ENCODE measurements at regions not wholly inside any gene's neighbourhood (a gene's known extent, or its start where the extent isn't known, plus 50 kb on each side); places are given as distances from the start of the nearest gene placed in this dataset.
A peak's percentile ranks its signal among the peaks of the same experiment; 100 is the strongest.

DNA sequence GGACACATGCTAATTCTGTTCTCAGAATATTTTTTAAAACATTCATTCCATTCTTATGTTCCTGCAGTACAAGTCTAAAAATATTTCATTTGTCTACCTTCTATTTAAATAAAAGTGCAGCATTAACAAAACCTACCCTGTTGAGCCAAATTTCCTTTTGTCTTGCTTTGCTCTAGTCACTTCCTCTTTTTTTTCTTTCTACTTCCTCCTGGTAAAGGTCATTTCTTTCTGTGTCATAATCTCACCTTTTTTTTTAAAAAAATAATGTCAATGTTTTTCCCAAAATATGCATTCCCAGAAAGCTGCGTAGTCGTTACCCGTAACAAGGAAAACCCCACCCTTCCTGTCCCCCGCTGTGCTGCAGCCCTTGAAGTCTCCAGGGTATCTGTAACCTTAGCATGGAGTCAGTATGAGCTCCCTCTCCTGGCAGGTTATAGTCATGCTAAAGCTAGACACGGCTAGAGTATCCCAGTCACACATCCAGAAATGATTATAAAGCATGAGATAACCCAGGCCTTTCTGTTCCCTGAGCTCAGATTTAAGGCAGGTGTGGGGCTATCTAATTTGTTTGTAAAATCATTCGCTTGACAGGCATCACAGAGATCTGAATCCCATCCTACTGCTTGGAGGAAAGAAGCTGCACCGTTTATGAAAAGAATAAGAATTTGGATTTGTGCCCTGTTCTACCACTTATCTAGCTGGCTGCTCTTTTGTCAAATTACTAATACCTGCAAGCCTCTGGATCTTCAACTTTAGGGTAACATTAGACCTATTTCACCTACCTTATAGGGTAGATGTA, 51.1 kb upstream of the EED start:
- peak; percentile 91 for DNase-seq (ENCODE audit: low spot score)

DNA sequence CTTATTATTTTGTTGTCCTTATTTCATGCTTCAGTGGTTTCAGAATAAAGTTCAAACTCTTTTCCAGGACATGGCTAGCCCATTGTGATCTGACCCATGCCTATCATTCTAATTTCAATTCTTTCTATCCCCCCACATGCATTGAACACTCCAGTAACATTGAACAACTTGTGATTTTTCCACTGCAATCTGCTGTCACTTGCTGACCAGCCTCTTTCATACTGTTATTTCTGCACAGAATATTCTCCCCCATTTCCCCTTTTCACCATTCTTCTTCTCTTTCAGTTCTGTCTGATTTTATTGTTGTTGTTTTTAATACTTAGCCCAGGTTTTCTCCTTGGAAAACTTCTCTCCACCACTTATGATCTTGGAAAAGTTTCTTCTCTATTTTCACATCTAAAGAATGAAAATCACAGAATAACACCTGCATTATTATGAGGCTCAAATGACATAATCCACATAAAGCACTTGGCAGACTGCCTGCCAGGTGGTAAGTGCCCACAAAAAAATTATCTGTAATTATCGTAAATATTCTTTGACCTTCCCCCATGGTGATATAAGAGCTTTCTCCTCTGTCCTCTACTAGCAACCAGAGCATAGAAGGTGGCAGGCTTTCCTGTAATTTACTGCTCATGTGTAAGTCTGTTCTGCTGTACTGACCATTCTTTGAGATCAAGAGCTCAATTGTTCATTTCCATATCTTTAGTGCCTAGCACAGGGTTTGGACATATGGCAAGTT, 51.9 kb upstream of the EED start:
- DNase-seq (ENCODE audit: low spot score) = peak; percentile 57

DNA sequence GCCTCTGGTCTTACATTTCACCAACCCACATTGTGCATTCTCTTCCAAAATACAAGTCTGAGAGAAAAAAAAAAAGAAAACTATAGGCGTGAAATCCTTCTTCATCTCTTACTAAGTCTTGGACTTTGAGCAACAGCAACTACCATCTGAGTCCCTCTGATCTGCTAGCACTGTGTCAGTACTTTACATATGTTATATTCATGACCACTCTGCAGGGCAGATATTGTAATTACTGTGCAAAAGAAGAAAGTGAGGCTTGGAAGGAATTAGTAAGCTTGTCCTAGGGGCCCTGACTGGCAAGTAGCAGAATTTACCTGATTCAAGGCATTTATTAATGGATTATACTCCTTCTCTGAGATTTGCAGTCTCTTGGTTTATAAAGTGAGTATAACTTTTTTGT, 52.7 kb upstream of the EED start:
- no peak for DNase-seq (ENCODE audit: low spot score)

DNA sequence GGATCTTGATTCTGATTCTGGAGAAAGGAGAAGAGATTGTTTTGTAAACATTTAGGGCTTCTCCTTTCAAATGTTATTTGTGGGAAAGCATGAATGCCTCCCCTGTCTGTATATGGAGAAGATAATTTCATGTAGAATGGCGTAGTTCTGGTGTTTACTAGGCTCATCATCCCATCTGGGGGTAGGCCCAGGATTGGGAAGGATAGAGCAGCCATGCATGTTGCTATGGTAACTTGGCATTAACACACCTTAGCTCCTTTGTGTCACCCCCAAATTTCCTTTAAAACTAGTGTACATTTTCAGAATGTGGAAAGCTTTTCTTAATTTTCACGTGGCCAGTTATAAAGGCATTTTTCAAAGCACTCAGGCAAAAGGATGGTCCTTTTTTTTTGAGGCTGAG, 57.5 kb upstream of the EED start:
- no peak for DNase-seq (ENCODE audit: low spot score)

DNA sequence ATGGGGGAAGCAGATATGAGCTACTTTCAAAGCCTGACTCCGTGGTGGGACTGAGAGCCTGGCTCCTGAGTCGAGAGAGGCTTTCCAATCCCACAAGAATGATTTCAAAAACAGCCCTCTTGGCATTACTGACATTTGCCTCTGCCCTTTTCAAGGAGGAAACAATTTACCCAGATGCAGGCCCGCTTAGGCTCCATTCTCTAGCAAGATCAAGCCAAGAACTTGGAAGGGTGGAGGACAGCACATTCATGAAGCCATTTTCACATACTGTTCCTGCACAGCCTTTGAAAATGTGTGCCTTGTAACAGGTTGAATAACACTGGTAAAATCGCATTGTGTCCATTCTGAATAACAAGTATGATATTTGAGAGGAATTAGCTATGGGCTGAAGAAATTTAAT, 58.2 kb upstream of the EED start:
- DNase-seq (ENCODE audit: low spot score) = no peak

DNA sequence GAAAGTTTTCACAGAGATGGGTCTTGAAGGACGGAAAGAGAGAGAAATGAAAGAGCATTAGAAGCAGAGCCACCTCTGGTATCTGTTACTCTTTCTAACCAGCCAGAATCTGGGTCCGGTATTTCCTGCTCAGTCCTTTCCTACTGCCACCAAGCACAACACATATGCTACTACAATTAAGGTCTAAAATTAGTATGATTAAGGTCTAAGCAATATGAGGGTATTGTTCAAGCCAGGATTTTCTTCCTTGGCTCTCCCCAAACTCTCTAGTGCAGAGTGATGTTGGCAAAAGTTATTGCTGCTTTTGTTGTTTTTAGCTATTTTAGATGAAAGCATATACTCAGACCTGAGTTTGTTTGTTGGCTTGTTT, 59.2 kb upstream of the EED start:
- DNase-seq (ENCODE audit: low spot score) = no peak

DNA sequence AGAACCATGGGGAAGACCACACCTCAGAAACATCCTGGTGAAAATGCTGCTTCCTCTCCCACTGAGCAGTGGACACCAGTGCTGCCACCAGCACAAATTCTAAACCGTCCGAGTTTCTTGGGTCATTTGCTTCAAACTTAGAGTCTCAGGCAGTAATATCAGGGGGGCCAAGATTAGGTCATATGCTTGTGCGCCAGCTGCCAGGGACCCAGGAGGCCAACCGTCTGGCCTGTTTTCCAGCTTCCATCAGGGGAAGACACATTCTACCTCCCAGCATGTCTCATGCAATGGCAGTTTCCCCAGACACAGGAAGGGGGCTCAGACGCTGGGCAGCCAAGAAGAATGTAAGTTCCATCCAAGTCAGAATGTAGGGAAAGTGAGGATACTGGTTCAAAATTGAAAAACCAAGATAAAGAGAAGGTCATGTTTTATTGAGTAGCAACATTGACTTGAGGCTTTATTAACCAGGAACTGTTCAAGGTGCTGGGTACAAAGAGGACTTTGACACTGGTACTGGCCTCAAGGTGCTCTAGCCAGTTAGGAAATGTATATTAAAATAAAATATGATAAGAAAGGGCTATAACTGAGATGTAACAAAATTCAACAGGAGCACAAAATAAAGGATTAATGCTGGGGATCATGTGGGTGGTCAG, 59.7 kb upstream of the EED start:
- DNase-seq (ENCODE audit: low spot score) = no peak

GRCh38 chr11:86183694-86184093, 60.9 kb upstream of the EED start:
- no peak for DNase-seq (ENCODE audit: low spot score)

DNA sequence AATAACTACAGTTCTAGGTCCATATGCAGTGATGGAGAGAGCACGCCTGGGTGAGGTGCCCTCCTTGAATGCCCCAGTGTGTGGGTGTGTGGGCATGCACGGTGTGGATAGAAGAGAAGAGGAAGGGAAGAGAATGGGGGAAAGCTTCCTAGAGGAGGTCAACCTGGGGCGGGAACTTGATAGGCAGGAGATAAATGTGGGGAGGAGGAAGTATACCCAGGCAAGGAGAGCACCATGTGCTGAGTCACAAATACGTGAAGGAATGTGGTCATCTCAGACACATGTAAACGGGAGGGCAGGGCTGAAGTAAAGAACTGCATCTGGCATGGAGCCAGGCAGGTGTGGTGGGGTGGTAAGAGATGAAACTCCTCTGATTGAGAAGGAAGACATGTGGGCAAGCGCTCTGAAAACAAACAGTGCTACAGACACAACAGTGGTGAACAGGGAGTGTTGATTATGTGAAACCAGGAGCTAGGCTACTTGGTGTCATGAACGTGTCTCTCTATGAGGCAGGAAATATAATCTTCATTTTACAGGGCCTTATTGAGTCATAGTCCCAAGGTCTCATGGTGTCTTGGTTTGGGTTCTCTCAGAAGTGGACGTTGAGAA, 61.5 kb upstream of the EED start:
- no peak for DNase-seq (ENCODE audit: low spot score)

DNA sequence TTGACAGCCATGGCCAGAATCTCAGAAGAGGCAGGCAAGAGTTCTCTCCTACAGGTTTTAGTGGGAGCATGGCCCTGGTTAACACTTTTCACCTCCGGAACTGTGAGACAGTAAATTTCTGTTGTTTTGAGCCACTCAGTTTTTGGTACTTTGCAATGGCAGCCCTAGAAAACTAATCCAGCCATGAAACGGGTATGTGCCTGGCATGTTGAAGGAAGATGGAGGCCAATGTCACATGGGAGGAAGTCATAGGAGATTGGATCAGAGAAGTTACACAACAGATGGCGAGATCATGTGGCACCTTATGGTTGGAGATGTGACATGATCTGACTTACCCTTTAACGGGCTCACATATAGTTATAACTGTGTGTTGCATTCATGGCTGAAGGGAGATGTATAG, 63.2 kb upstream of the EED start:
- no peak for DNase-seq (ENCODE audit: low spot score)

DNA sequence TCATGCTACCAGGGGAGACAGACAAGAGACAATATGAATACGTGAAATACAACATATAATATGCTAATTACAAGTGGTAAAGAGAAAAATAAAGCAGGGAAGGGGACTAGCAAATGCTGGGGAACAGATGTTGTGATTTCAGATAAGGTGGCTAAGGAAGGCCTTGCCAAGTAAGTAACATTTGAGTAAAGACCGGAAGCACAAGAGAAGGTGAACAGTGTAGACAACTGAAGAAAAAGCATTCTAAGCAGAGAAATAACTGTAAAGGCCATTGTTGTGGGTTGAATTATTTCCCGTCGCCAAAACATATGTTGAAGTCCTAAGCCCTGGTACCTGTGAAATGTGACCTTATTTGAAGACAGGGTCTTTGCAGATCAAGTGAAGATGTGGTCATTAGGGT, 63.7 kb upstream of the EED start:
- no peak for DNase-seq (ENCODE audit: low spot score)

DNA sequence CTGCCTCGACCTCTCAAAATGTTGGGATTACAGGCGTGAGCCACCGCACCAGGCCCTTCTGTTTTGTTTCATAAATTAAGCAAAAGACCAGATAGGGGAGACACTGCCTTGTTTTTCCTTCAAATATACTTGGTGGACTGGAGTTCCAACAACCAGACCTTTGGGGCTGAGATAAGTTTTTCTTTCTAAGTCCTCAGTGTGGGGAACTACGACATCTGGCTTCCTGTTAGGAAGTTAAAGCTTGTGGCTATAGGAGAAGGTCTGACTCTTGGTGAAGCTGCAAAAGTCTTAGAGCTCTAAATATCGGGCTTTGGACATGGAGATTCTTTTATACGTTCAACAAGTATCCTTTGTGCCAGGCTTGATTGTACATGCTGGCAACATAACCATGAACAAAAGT, 64.1 kb upstream of the EED start:
- DNase-seq (ENCODE audit: low spot score) = no peak

DNA sequence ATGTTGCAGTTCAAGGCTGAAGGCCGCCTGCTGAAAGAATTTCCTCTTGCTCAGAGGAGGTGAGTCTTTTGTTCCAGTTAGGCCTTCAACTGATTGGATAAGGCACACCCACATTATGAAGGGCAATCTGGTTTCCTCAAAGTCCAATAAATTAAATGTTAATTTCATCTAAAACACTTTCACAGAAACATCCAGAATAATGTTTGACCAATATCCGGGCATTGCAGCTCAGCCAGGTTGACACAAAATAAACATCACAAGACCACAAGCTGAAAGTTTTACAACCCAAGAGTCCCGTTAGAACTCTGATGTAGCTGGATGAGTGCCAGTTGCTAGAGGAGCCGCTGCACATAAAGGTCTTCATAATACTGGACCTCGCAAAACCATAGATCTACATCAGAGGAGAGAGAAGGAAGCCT, 64.9 kb upstream of the EED start:
- DNase-seq (ENCODE audit: low spot score) = no peak

- no peak for DNase-seq (ENCODE audit: low spot score)
Measured at GRCh38 chr11:86177302-86177701, 67.3 kb upstream of the EED start.

DNA sequence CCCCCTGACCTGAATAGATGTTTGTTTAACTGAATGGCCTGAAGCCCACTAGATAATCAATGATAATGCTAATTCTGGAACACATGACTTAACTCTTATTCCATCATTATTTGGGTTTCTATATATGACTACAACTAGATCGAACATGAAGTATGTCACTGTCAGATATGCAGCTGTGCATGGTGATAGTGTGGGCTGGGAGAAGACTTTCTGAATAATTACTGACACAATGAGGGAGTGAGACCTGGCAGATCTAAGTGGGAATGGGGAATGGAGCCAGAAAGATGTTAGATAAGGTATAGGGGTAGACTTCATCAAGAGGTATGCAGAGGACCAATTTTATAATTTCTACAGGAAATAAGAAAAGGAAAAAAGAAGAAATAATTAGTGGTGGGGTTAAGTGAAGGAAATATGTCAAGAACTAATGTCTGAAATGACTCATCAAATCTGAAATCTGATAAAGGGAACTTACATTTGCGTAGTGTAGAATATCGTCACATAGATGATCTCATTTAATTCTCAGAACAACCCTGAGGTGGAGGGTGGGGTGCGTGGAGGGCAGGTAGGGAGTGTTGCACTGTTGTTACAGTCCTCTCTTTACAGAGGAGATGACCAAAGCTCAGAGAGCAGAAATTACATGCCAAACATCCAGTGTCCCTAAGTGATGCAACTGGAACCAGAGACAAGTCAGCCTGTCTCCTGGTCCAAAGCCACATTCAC, 68.2 kb upstream of the EED start:
- no peak for DNase-seq (ENCODE audit: low spot score)

- no peak for DNase-seq (ENCODE audit: low spot score)
Measured at GRCh38 chr11:86175626-86176025, 68.9 kb upstream of the EED start.

- DNase-seq (ENCODE audit: low spot score) = no peak
Measured at GRCh38 chr11:86175191-86175590, 69.4 kb upstream of the EED start.

DNA sequence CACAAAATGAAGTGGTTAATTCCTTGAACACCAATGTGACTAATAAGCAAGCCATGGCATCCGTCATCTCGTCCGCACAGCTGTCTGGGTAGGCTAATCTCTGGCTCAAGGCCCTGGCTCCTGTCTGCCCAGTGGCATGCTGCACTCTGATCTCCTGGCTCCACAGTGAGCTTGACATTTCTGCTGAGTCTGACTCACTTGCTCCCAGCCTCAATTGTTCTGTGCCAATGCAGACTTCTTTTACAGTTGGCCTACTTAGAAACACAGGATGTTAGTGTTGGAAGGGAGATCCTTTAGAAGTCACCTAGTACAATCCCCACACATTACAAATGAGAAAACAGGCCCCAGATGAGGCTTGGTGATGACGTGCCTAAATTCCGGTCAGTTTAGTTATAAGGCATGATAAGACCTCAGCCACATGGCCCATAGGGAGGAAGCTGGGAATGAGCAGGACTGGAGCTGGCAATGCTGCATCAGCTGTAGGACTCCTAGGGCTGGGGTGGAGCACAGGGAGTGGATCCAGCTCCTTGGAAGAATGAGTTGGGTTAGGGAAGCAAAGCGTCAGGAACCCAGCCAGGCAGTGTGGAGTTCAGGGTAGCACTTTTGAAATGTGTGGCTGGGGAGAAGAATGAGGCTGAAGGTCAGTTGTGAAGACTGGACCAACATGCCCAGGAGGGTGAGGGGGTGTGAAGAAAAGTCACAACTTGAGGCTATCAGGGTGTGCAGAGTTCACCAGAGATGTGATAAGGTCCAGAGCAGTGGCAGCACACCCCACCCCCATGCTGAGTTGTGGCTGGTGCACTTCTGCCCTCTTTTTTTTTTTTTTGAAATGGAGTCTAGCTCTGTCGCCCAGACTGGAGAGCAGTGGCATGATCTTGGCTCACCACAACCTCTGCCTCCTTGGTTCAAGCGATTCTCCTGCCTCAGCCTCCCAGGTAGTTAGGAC, 70.2 kb upstream of the EED start:
- DNase-seq (ENCODE audit: low spot score) = no peak

DNA sequence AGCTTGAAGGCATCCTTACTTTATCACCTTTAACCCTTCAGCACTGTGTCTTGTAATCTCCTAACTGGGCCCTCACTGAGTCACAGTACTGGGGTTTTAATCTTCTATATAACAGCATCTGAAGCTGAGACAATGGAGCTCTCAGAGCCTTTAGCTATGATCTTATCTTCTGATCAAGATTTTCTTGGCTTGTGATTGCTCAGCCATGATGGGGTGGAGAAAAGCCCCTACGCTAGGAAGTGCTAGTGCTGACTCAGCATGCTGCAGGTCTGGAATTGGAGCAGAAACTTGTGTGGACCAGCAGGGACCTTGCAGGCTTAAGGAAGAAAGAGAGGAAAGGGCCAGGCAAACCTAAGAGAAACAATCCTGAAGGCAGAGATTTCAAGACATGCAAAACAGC, 71.7 kb upstream of the EED start:
- DNase-seq (ENCODE audit: low spot score) = no peak

DNA sequence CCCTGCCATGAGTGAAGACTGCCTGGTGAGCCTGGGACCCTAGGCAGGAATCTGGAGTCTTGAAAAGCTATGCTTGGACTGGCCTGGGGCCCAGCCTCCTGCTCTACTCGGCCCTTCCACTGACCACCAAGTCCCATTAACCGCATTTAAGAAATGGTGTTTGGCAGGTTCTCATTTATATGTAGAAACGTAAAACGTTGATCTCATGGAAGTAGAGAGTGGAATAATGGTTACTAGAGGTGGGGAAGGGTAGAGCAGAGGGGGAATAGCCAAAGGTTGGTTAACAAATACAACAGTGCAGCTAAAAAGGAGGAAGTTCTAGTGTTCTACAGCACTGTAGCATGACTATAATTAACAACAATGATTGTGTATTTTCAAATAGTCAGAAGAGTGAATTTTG, 72.9 kb upstream of the EED start:
- DNase-seq (ENCODE audit: low spot score) = no peak

All from NAMALWA (cell line).